Body of pancreas (tissue), 4 donors: ENCODE measurements at regions not wholly inside any gene's neighbourhood (a gene's known extent, or its start where the extent isn't known, plus 50 kb on each side); places are given as distances from the start of the nearest gene placed in this dataset.

Source experiments
- ATAC-seq: fragments of 150-250 bp; one replicate; pipeline ENCODE4 v1.9.1; 2016
- DNase-seq, 4 donors: peaks; one replicate each; pipeline ENCODE4 v3.0.0-alpha.2; 2019
- H3K27ac ChIP-seq, 4 donors: fragments of 200-600 bp; sonication (generic); 1 replicate in 3 of 4; 2 replicates in 1 of 4; pipeline versions ENCODE4 v1.5.1 to v1.6.1; 2016 to 2019; ENCODE audit warnings: mild to moderate bottlenecking in 1 of 4, mixed read lengths in 1 of 4, moderate library complexity in 1 of 4
- H3K27me3 ChIP-seq, 2 donors: fragments of 200-600 bp; sonication (generic); one replicate each; pipeline ENCODE4 v1.6.0; 2016; ENCODE audit warnings: mild to moderate bottlenecking in 1 of 2
- H3K36me3 ChIP-seq, 2 donors: fragments of 200-600 bp; sonication (generic); replicated peaks in 1 of 2; 2 replicates each; pipeline ENCODE4 v1.5.1; 2016; ENCODE audit warnings: low read depth in 2 of 2; ENCODE audit not compliant: insufficient read depth in 1 of 2
- H3K4me1 ChIP-seq: fragments of 200-600 bp; sonication (generic); one replicate; pipeline ENCODE4 v1.6.0; 2016
- H3K4me3 ChIP-seq, 2 donors: fragments of 200-600 bp; sonication (generic); 1 replicate in 1 of 2; 2 replicates in 1 of 2; pipeline ENCODE4 v1.5.1; 2016 to 2019
- H3K9me3 ChIP-seq, 3 donors: fragments of 200-600 bp; sonication (generic); 1 replicate in 2 of 3; 2 replicates in 1 of 3; pipeline ENCODE4 v1.5.1; 2016
- POLR2A ChIP-seq, 3 donors: fragments of 450-650 bp; IDR thresholded peaks; one replicate each; pipeline ENCODE4 v1.6.1; 2016; ENCODE audit warnings: antibody characterized with exemption in 3 of 3, mild to moderate bottlenecking in 2 of 3
- WGBS, 2 donors: methylation state at CpG; one replicate each; pipeline ENCODE4 v1.1.5; 2017; 5-methylcytosine and 5-hydroxymethylcytosine counted together
- intact Hi-C: fragments of 100-400 bp; cut with DNase I; formaldehyde crosslinking; loops from one replicate; pipeline ENCODE4 v1.15.1; 2023
- TF ChIP-seq, protein P1 (sequence below), 7 experiments: fragments of 450-650 bp in 4 of 7; fragments of 200-600 bp in 3 of 7; sonication (generic) in 3 of 7; IDR thresholded peaks; one replicate each; pipeline ENCODE4 v1.5.1; 2016 to 2019; ENCODE audit warnings: antibody characterized with exemption in 7 of 7

GRCh38 chr14:44444454-44444853 lies 62.6 kb downstream of the FSCB start:
- ATAC-seq (no peak), DNase-seq (no peak)
- H3K27ac ChIP-seq: no peak overlapping the region
- no peaks in the 10 kb centered on the region for H3K4me1 ChIP-seq
- H3K9me3 ChIP-seq: no peaks in the 10 kb centered on the region
- H3K27me3 ChIP-seq: no peaks in the 10 kb centered on the region
- H3K36me3 ChIP-seq: no peaks in the 10 kb centered on the region
- no peak overlapping the region for H3K4me3 ChIP-seq
- intact Hi-C loops: no loop called here
- TF ChIP-seq, protein P1, sequence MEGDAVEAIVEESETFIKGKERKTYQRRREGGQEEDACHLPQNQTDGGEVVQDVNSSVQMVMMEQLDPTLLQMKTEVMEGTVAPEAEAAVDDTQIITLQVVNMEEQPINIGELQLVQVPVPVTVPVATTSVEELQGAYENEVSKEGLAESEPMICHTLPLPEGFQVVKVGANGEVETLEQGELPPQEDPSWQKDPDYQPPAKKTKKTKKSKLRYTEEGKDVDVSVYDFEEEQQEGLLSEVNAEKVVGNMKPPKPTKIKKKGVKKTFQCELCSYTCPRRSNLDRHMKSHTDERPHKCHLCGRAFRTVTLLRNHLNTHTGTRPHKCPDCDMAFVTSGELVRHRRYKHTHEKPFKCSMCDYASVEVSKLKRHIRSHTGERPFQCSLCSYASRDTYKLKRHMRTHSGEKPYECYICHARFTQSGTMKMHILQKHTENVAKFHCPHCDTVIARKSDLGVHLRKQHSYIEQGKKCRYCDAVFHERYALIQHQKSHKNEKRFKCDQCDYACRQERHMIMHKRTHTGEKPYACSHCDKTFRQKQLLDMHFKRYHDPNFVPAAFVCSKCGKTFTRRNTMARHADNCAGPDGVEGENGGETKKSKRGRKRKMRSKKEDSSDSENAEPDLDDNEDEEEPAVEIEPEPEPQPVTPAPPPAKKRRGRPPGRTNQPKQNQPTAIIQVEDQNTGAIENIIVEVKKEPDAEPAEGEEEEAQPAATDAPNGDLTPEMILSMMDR (IDR thresholded peaks at IDR 0.05): no peak
- TF ChIP-seq POLR2A (IDR thresholded peaks at IDR 0.05): no peak
- 71 to 78% methylated on average over 1 of the region's 1 CpG for WGBS, 2 donors

DNA sequence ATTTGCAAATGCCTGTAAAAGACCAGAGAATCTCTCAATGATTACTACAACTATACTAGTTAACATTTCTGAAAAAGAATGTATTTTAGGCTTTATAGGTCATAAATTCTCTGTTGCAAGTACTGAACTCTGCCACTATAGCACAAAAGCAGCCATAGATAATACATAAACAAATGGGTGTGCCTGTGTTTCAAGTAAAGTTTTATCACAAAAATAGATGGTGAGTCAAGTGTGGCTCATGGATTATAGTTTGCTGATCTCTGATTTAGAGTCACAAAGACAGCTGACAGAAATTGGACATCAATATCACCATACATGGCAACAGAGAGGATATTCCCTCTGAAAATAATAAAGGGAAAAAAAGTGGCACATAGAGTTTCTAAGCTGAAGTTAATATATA lies 68.1 kb downstream of the FSCB start:
- no peaks in the 10 kb centered on the region for H3K9me3 ChIP-seq
- TF ChIP-seq, protein P1 (IDR thresholded peaks at IDR 0.05): no peak
- no peak for TF ChIP-seq POLR2A (IDR thresholded peaks at IDR 0.05)
- intact Hi-C loops: no loop called here
- ATAC-seq (no peak), DNase-seq (no peak)
- H3K27me3 ChIP-seq: no peaks in the 10 kb centered on the region
- no peak overlapping the region for H3K27ac ChIP-seq
- no peaks in the 10 kb centered on the region for H3K36me3 ChIP-seq
- H3K4me1 ChIP-seq: no peaks in the 10 kb centered on the region
- H3K4me3 ChIP-seq: no peak overlapping the region

GRCh38 chr14:44438221-44438620 lies 68.9 kb downstream of the FSCB start:
- Histone ChIP-seq H3K4me3 (no peak overlapping the region), H3K27me3 (no peaks in the 10 kb centered on the region), H3K9me3 (no peaks in the 10 kb centered on the region), H3K4me1 (no peaks in the 10 kb centered on the region), H3K27ac (no peak overlapping the region), H3K36me3 (no peaks in the 10 kb centered on the region)
- TF ChIP-seq, protein P1 (IDR thresholded peaks at IDR 0.05): no peak
- no peak for TF ChIP-seq POLR2A (IDR thresholded peaks at IDR 0.05)
- ATAC-seq: no peak
- intact Hi-C loops: no loop called here
- no peak for DNase-seq
- 54 to 59% methylated on average over 1 of the region's 1 CpG for WGBS, 2 donors

GRCh38 chr14:44436458-44436857 lies 70.6 kb downstream of the FSCB start:
- H3K27ac ChIP-seq: no peak overlapping the region
- DNase-seq (no peak), ATAC-seq (no peak)
- no peaks in the 10 kb centered on the region for H3K27me3 ChIP-seq
- intact Hi-C loops: no loop called here
- no peaks in the 10 kb centered on the region for H3K4me1 ChIP-seq
- TF ChIP-seq POLR2A (IDR thresholded peaks at IDR 0.05): no peak
- TF ChIP-seq, protein P1 (IDR thresholded peaks at IDR 0.05): no peak
- H3K36me3 ChIP-seq: no peaks in the 10 kb centered on the region
- no peaks in the 10 kb centered on the region for H3K9me3 ChIP-seq
- H3K4me3 ChIP-seq: no peak overlapping the region

- 36 to 47% methylated on average over 3 of the region's 3 CpGs for WGBS, 2 donors
- ATAC-seq: no peak
These were observed 78.7 kb downstream of the FSCB start for GRCh38 chr14:44428231-44428945.

More at GRCh38 chr14:44428231-44428945, 78.7 kb downstream of the FSCB start:
- intact Hi-C loops: no loop called here
- Histone ChIP-seq H3K27ac (no peak overlapping the region), H3K36me3 (no peaks in the 10 kb centered on the region), H3K9me3 (no peaks in the 10 kb centered on the region), H3K27me3 (no peaks in the 10 kb centered on the region), H3K4me1 (no peaks in the 10 kb centered on the region), H3K4me3 (no peak overlapping the region)
- TF ChIP-seq, protein P1 (IDR thresholded peaks at IDR 0.05): no peak
- TF ChIP-seq POLR2A (IDR thresholded peaks at IDR 0.05): no peak
- DNase-seq: no peak
